HCT116 (cell line): ENCODE measurements at regions not wholly inside any gene's neighbourhood (a gene's known extent, or its start where the extent isn't known, plus 50 kb on each side); places are given as distances from the start of the nearest gene placed in this dataset.
A peak's percentile ranks its signal among the peaks of the same experiment; 100 is the strongest.

Source experiments
- CEBPB ChIP-seq: IDR thresholded peaks from 2 replicates; pipeline ENCODE4 v1.6.1; 2012; ENCODE audit warnings: low read depth
- CTCF ChIP-seq, 3 experiments: fragments of 200-600 bp in 1 of 3; sonication (generic) in 1 of 3; IDR thresholded peaks in 2 of 3; conservative IDR thresholded peaks in 1 of 3; 2 replicates each; pipeline ENCODE4 v1.5.1; 2012 to 2017; ENCODE audit warnings: low read depth in 2 of 3, low read length in 2 of 3, antibody characterized with exemption in 1 of 3, borderline replicate concordance in 1 of 3, control low read depth in 1 of 3, mild to moderate bottlenecking in 1 of 3, mixed read lengths in 1 of 3, mixed run types in 1 of 3, moderate library complexity in 1 of 3; ENCODE audit not compliant: insufficient read depth in 1 of 3
- EZH2 ChIP-seq: fragments of 200-600 bp; sonication (generic); IDR thresholded peaks from 2 replicates; pipeline ENCODE4 v1.6.1; 2017; ENCODE audit warnings: antibody characterized with exemption, mixed run types
- JUND ChIP-seq: IDR thresholded peaks from 2 replicates; pipeline ENCODE4 v1.6.1; 2012
- RAD21 ChIP-seq: IDR thresholded peaks from 2 replicates; pipeline ENCODE4 v1.6.1; 2012; ENCODE audit warnings: low read depth, mild to moderate bottlenecking
- REST ChIP-seq: IDR thresholded peaks from 2 replicates; pipeline ENCODE4 v1.6.1; 2012; ENCODE audit warnings: low read depth
- SP1 ChIP-seq: IDR thresholded peaks from 2 replicates; pipeline ENCODE4 v1.6.1; 2012; ENCODE audit warnings: low read depth
- TCF7L2 ChIP-seq: IDR thresholded peaks from 2 replicates; pipeline ENCODE4 v1.7.0; 2011; ENCODE audit warnings: borderline replicate concordance, inconsistent platforms; ENCODE audit not compliant: insufficient read depth, insufficient read length; ENCODE audit errors: extremely low read depth
- YY1 ChIP-seq: IDR thresholded peaks from 2 replicates; pipeline ENCODE4 v1.6.1; 2011; ENCODE audit warnings: low read length, low read depth, moderate library complexity, mild to moderate bottlenecking; ENCODE audit not compliant: insufficient replicate concordance; ENCODE audit errors: extremely low read depth

GRCh38 chr20:50242863-50243609, 52.4 kb downstream of the CEBPB start:
- TF ChIP-seq RAD21 (no peak), JUND (no peak), YY1 (no peak), EZH2 (no peak), REST (no peak), CEBPB (no peak), CTCF (IDR thresholded peaks at IDR 0.05 in 2 of 3, conservative IDR thresholded peaks at IDR 0.05 in 1 of 3; ENCODE audit: borderline replicate concordance in 1 of 3, insufficient read depth in 1 of 3, low read depth in 2 of 3, low read length in 2 of 3) (no peak), TCF7L2 (peak; percentile 75), SP1 (no peak)
